NCI-H2171 treated with DMSO at 0.1 percent for 48 hours (cell line): ENCODE measurements at regions not wholly inside any gene's neighbourhood (a gene's known extent, or its start where the extent isn't known, plus 50 kb on each side); places are given as distances from the start of the nearest gene placed in this dataset.
"Not testable (repeated sequence)": the region's sequence is repeated elsewhere in the genome, so short reads cannot be mapped to it uniquely, and the experiment has no call there.

Experiments
- DNase-seq: peaks from one replicate; lab custom pipeline; 2025; lab: John Stamatoyannopoulos, UW

GRCh38 chr11:106152013-106152412, 74.6 kb downstream of the AASDHPPT start:
- DNase-seq: peak; percentile 40

GRCh38 chr11:106152824-106153223, 75.4 kb downstream of the AASDHPPT start:
- no peak for DNase-seq

- DNase-seq: peak; percentile 16
These were observed 79.0 kb downstream of the AASDHPPT start for GRCh38 chr11:106156290-106156937.

GRCh38 chr11:106158406-106158805, 80.9 kb downstream of the AASDHPPT start:
- no peak for DNase-seq

- DNase-seq: no peak
These were observed 82.4 kb downstream of the AASDHPPT start for GRCh38 chr11:106159836-106160235.

- DNase-seq: no peak
These were observed 83.0 kb downstream of the AASDHPPT start for GRCh38 chr11:106160494-106160893.

- DNase-seq: no peak
These were observed 84.5 kb downstream of the AASDHPPT start for GRCh38 chr11:106161775-106162634.

GRCh38 chr11:106167085-106167484, 89.6 kb downstream of the AASDHPPT start:
- DNase-seq: no peak

- DNase-seq: no peak
These were observed 95.0 kb downstream of the AASDHPPT start for GRCh38 chr11:106172386-106172991.

- DNase-seq: no peak
These were observed 95.8 kb downstream of the AASDHPPT start for GRCh38 chr11:106173291-106173690.

GRCh38 chr11:106174003-106174402, 96.5 kb downstream of the AASDHPPT start:
- DNase-seq: not testable (repeated sequence)

GRCh38 chr11:106176817-106177216, 99.4 kb downstream of the AASDHPPT start:
- DNase-seq: no peak

- DNase-seq: no peak
These were observed 99.8 kb downstream of the AASDHPPT start for GRCh38 chr11:106177311-106177710.

GRCh38 chr11:106178361-106178760, 100.9 kb downstream of the AASDHPPT start:
- no peak for DNase-seq

GRCh38 chr11:106179048-106179447, 101.6 kb downstream of the AASDHPPT start:
- no peak for DNase-seq

GRCh38 chr11:106186630-106187029, 109.2 kb downstream of the AASDHPPT start:
- no peak for DNase-seq

GRCh38 chr11:106187860-106188456, 110.5 kb downstream of the AASDHPPT start:
- DNase-seq: no peak

GRCh38 chr11:106193956-106194355, 116.5 kb downstream of the AASDHPPT start:
- no peak for DNase-seq

GRCh38 chr11:106197438-106197837, 120.0 kb downstream of the AASDHPPT start:
- DNase-seq: no peak

- DNase-seq: no peak
These were observed 125.6 kb downstream of the AASDHPPT start for GRCh38 chr11:106202935-106203620.

- no peak for DNase-seq
These were observed 131.3 kb downstream of the AASDHPPT start for GRCh38 chr11:106208760-106209159.

GRCh38 chr11:106212081-106212480, 134.6 kb downstream of the AASDHPPT start:
- no peak for DNase-seq
